ENCODE measurements at regions not wholly inside any gene's neighbourhood (a gene's known extent, or its start where the extent isn't known, plus 50 kb on each side); places are given as distances from the start of the nearest gene placed in this dataset.

- no peak for DNase-seq
- H3K36me3 Mint-ChIP-seq (ENCODE audit: unreplicated experiment) = peaks cover 5% of the 10 kb centered on the region
- H3K27me3 Mint-ChIP-seq (ENCODE audit: unreplicated experiment) = no peaks in the 10 kb centered on the region
- TF ChIP-seq CTCF (IDR thresholded peaks at IDR 0.05; ENCODE audit: partially characterized antibody, unreplicated experiment) = no peak
- H3K9me3 Mint-ChIP-seq (ENCODE audit: unreplicated experiment) = peaks cover 10% of the 10 kb centered on the region
- no peak overlapping the region for H3K27ac Mint-ChIP-seq (ENCODE audit: unreplicated experiment)
- H3K4me1 Mint-ChIP-seq (ENCODE audit: low read depth, unreplicated experiment) = no peaks in the 10 kb centered on the region
- H3K4me3 Mint-ChIP-seq (ENCODE audit: unreplicated experiment) = no peak overlapping the region
Observed at GRCh38 chr6:168725802-168726201, 284.8 kb downstream of the SMOC2 start.

- H3K4me1 Mint-ChIP-seq (ENCODE audit: low read depth, unreplicated experiment) = no peaks in the 10 kb centered on the region
- H3K36me3 Mint-ChIP-seq (ENCODE audit: unreplicated experiment) = peaks cover 9% of the 10 kb centered on the region
- no peak for DNase-seq
- H3K27ac Mint-ChIP-seq (ENCODE audit: unreplicated experiment) = peak overlapping the region; percentile 39
- TF ChIP-seq CTCF (IDR thresholded peaks at IDR 0.05; ENCODE audit: partially characterized antibody, unreplicated experiment) = no peak
- no peak overlapping the region for H3K4me3 Mint-ChIP-seq (ENCODE audit: unreplicated experiment)
- peaks cover 10% of the 10 kb centered on the region for H3K9me3 Mint-ChIP-seq (ENCODE audit: unreplicated experiment)
- peaks cover under 1% of the 10 kb centered on the region for H3K27me3 Mint-ChIP-seq (ENCODE audit: unreplicated experiment)
Observed at GRCh38 chr6:168724669-168725570, 283.9 kb downstream of the SMOC2 start.

- TF ChIP-seq CTCF (IDR thresholded peaks at IDR 0.05; ENCODE audit: partially characterized antibody, unreplicated experiment) = no peak
- no peak for DNase-seq
- peaks cover 10% of the 10 kb centered on the region for H3K9me3 Mint-ChIP-seq (ENCODE audit: unreplicated experiment)
- H3K27me3 Mint-ChIP-seq (ENCODE audit: unreplicated experiment) = peaks cover 1% of the 10 kb centered on the region
- H3K4me3 Mint-ChIP-seq (ENCODE audit: unreplicated experiment) = no peak overlapping the region
- peaks cover 9% of the 10 kb centered on the region for H3K36me3 Mint-ChIP-seq (ENCODE audit: unreplicated experiment)
- H3K27ac Mint-ChIP-seq (ENCODE audit: unreplicated experiment) = no peak overlapping the region
- H3K4me1 Mint-ChIP-seq (ENCODE audit: low read depth, unreplicated experiment) = no peaks in the 10 kb centered on the region
Observed at GRCh38 chr6:168724033-168724432, 283.0 kb downstream of the SMOC2 start.

GRCh38 chr6:168722397-168722796, 281.4 kb downstream of the SMOC2 start:
- Mint-ChIP-seq H3K27ac (ENCODE audit: unreplicated experiment) (no peak overlapping the region), H3K4me3 (ENCODE audit: unreplicated experiment) (no peak overlapping the region), H3K9me3 (ENCODE audit: unreplicated experiment) (peaks cover 10% of the 10 kb centered on the region), H3K36me3 (ENCODE audit: unreplicated experiment) (peaks cover 9% of the 10 kb centered on the region), H3K27me3 (ENCODE audit: unreplicated experiment) (peaks cover 1% of the 10 kb centered on the region), H3K4me1 (ENCODE audit: low read depth, unreplicated experiment) (no peaks in the 10 kb centered on the region)
- no peak for DNase-seq
- TF ChIP-seq CTCF (IDR thresholded peaks at IDR 0.05; ENCODE audit: partially characterized antibody, unreplicated experiment) = no peak

GRCh38 chr6:168721571-168721970, 280.6 kb downstream of the SMOC2 start:
- no peak overlapping the region for H3K4me3 Mint-ChIP-seq (ENCODE audit: unreplicated experiment)
- H3K27ac Mint-ChIP-seq (ENCODE audit: unreplicated experiment) = no peak overlapping the region
- DNase-seq = no peak
- peaks cover 1% of the 10 kb centered on the region for H3K27me3 Mint-ChIP-seq (ENCODE audit: unreplicated experiment)
- H3K4me1 Mint-ChIP-seq (ENCODE audit: low read depth, unreplicated experiment) = no peaks in the 10 kb centered on the region
- TF ChIP-seq CTCF (IDR thresholded peaks at IDR 0.05; ENCODE audit: partially characterized antibody, unreplicated experiment) = no peak
- peaks cover 10% of the 10 kb centered on the region for H3K9me3 Mint-ChIP-seq (ENCODE audit: unreplicated experiment)
- H3K36me3 Mint-ChIP-seq (ENCODE audit: unreplicated experiment) = peaks cover 9% of the 10 kb centered on the region
